A549 (cell line): ENCODE measurements at regions not wholly inside any gene's neighbourhood (a gene's known extent, or its start where the extent isn't known, plus 50 kb on each side); places are given as distances from the start of the nearest gene placed in this dataset.

Experiments
- CTCF ChIP-seq: fragments of >200 bp; sonication (Bioruptor Twin); formaldehyde crosslinking; IDR thresholded peaks from 3 replicates; pipeline ENCODE4 v1.5.1; 2016
- EP300 ChIP-seq, 2 experiments: fragments of >200 bp; sonication (Bioruptor Twin); formaldehyde crosslinking; IDR thresholded peaks; 2 replicates in 1 of 2; 3 replicates in 1 of 2; pipeline ENCODE4 v1.6.1; 2016 to 2017
- HMGXB4 ChIP-seq: fragments of 250-450 bp; sonication (Bioruptor Pico); IDR thresholded peaks from 2 replicates; pipeline ENCODE4 v1.5.0; 2021; ENCODE audit warnings: mild to moderate bottlenecking, moderate library complexity, borderline replicate concordance
- JUNB ChIP-seq: fragments of >200 bp; sonication (Bioruptor Twin); formaldehyde crosslinking; IDR thresholded peaks from 2 replicates; pipeline ENCODE4 v1.6.1; 2016
- PHF8 ChIP-seq: fragments of 200-600 bp; sonication (generic); IDR thresholded peaks from 2 replicates; pipeline ENCODE4 v1.6.1; 2016; ENCODE audit warnings: low read depth, mild to moderate bottlenecking, antibody characterized with exemption, moderate library complexity, borderline replicate concordance

GRCh38 chr2:219777388-219777787 is 150.0 kb downstream of the SLC4A3 start:
- TF ChIP-seq JUNB (no peak), CTCF (no peak), HMGXB4 (CRISPR knock-in tag) (no peak), PHF8 (no peak), EP300 (IDR thresholded peaks at IDR 0.05) (no peak)
